Tibial nerve (tissue), 4 donors: ENCODE measurements at regions not wholly inside any gene's neighbourhood (a gene's known extent, or its start where the extent isn't known, plus 50 kb on each side); places are given as distances from the start of the nearest gene placed in this dataset.

ENCODE experiments used
- DNase-seq, 2 donors: peaks; one replicate each; pipeline ENCODE4 v3.0.0-alpha.2; 2019; ENCODE audit warnings: low spot score in 2 of 2
- H3K27ac ChIP-seq, 4 donors: fragments of 200-600 bp; sonication (generic) in 3 of 4; one replicate each; pipeline ENCODE4 v1.5.1; 2017 to 2019; ENCODE audit warnings: mild to moderate bottlenecking in 1 of 4
- H3K27me3 ChIP-seq, 2 donors: fragments of 200-600 bp; sonication (generic) in 1 of 2; one replicate each; pipeline versions ENCODE4 v1.5.1 to v1.6.0; 2017 to 2019
- H3K36me3 ChIP-seq, 3 donors: fragments of 200-600 bp; sonication (generic); one replicate each; pipeline ENCODE4 v1.5.1; 2018 to 2019
- H3K4me1 ChIP-seq, 4 donors: fragments of 200-600 bp; sonication (generic) in 3 of 4; one replicate each; pipeline ENCODE4 v1.5.1; 2017 to 2019
- H3K4me3 ChIP-seq, 4 donors: fragments of 200-600 bp; sonication (generic) in 3 of 4; one replicate each; pipeline ENCODE4 v1.5.1; 2017 to 2019; ENCODE audit warnings: mild to moderate bottlenecking in 1 of 4, moderate library complexity in 1 of 4
- H3K9me3 ChIP-seq, 4 donors: fragments of 200-600 bp; sonication (generic) in 3 of 4; one replicate each; pipeline ENCODE4 v1.5.1; 2017 to 2019
- EP300 ChIP-seq, 2 donors: sonication (generic); formaldehyde crosslinking; IDR thresholded peaks; one replicate each; pipeline ENCODE4 v1.6.1; 2017; ENCODE audit warnings: antibody characterized with exemption in 2 of 2, mild to moderate bottlenecking in 1 of 2
- POLR2A ChIP-seq, 2 donors: fragments of 450-650 bp; IDR thresholded peaks; one replicate each; pipeline ENCODE4 v1.6.1; 2017; ENCODE audit warnings: antibody characterized with exemption in 2 of 2, mild to moderate bottlenecking in 2 of 2, moderate library complexity in 2 of 2
- WGBS, 2 donors: methylation state at CpG; one replicate each; pipeline ENCODE4 v1.1.5; 2018; 5-methylcytosine and 5-hydroxymethylcytosine counted together
- TF ChIP-seq, protein P1 (sequence below), 5 experiments: fragments of 200-600 bp in 3 of 5; fragments of 450-650 bp in 2 of 5; sonication (generic) in 3 of 5; IDR thresholded peaks; one replicate each; pipeline ENCODE4 v1.5.1; 2016 to 2019; ENCODE audit warnings: antibody characterized with exemption in 5 of 5, mild to moderate bottlenecking in 3 of 5, moderate library complexity in 2 of 5

GRCh38 chrX:20500171-20500865, 233.6 kb upstream of the RPS6KA3 start:
- Histone ChIP-seq H3K9me3 (no peaks in the 10 kb centered on the region), H3K36me3 (no peaks in the 10 kb centered on the region), H3K4me1 (no peaks in the 10 kb centered on the region), H3K4me3 (no peak overlapping the region), H3K27me3 (peaks cover 0 to 17% of the 10 kb centered on the region in 2 donors), H3K27ac (no peak overlapping the region)
- DNase-seq, result no peak
- TF ChIP-seq, protein P1, sequence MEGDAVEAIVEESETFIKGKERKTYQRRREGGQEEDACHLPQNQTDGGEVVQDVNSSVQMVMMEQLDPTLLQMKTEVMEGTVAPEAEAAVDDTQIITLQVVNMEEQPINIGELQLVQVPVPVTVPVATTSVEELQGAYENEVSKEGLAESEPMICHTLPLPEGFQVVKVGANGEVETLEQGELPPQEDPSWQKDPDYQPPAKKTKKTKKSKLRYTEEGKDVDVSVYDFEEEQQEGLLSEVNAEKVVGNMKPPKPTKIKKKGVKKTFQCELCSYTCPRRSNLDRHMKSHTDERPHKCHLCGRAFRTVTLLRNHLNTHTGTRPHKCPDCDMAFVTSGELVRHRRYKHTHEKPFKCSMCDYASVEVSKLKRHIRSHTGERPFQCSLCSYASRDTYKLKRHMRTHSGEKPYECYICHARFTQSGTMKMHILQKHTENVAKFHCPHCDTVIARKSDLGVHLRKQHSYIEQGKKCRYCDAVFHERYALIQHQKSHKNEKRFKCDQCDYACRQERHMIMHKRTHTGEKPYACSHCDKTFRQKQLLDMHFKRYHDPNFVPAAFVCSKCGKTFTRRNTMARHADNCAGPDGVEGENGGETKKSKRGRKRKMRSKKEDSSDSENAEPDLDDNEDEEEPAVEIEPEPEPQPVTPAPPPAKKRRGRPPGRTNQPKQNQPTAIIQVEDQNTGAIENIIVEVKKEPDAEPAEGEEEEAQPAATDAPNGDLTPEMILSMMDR (IDR thresholded peaks at IDR 0.05), result no peak
- TF ChIP-seq EP300 (IDR thresholded peaks at IDR 0.05), result no peak
- TF ChIP-seq POLR2A (IDR thresholded peaks at IDR 0.05), result no peak
- WGBS, 2 donors, result 50 to 57% methylated on average over 6 of the region's 6 CpGs

- Histone ChIP-seq H3K27me3 (peaks cover 0 to 17% of the 10 kb centered on the region in 2 donors), H3K27ac (no peak overlapping the region), H3K36me3 (no peaks in the 10 kb centered on the region), H3K9me3 (no peaks in the 10 kb centered on the region), H3K4me1 (no peaks in the 10 kb centered on the region), H3K4me3 (no peak overlapping the region)
- TF ChIP-seq, protein P1 (IDR thresholded peaks at IDR 0.05), result no peak
- no peak for TF ChIP-seq POLR2A (IDR thresholded peaks at IDR 0.05)
- no peak for TF ChIP-seq EP300 (IDR thresholded peaks at IDR 0.05)
- no peak for DNase-seq
Measured at GRCh38 chrX:20499763-20500162, 233.1 kb upstream of the RPS6KA3 start.

- peaks cover 0 to 17% of the 10 kb centered on the region in 2 donors for H3K27me3 ChIP-seq
- no peak overlapping the region for H3K27ac ChIP-seq
- no peaks in the 10 kb centered on the region for H3K36me3 ChIP-seq
- no peaks in the 10 kb centered on the region for H3K4me1 ChIP-seq
- TF ChIP-seq POLR2A (IDR thresholded peaks at IDR 0.05) (no peak), EP300 (IDR thresholded peaks at IDR 0.05) (no peak)
- TF ChIP-seq, protein P1 (IDR thresholded peaks at IDR 0.05), result no peak
- no peak overlapping the region for H3K4me3 ChIP-seq
- 62 to 68% methylated on average over 7 of the region's 7 CpGs for WGBS, 2 donors
- no peaks in the 10 kb centered on the region for H3K9me3 ChIP-seq
- no peak for DNase-seq
Measured at GRCh38 chrX:20498851-20499635, 232.3 kb upstream of the RPS6KA3 start.

- no peaks in the 10 kb centered on the region for H3K4me1 ChIP-seq
- no peak for TF ChIP-seq EP300 (IDR thresholded peaks at IDR 0.05)
- TF ChIP-seq, protein P1 (IDR thresholded peaks at IDR 0.05), result no peak
- no peak for TF ChIP-seq POLR2A (IDR thresholded peaks at IDR 0.05)
- no peak for DNase-seq
- H3K27ac ChIP-seq, result no peak overlapping the region
- no peaks in the 10 kb centered on the region for H3K9me3 ChIP-seq
- no peak overlapping the region for H3K4me3 ChIP-seq
- no peaks in the 10 kb centered on the region for H3K36me3 ChIP-seq
- H3K27me3 ChIP-seq, result peaks cover 0 to 7% of the 10 kb centered on the region in 2 donors
- WGBS, 2 donors, result 78 to 81% methylated on average over 2 of the region's 2 CpGs
Measured at GRCh38 chrX:20495575-20495974, 228.9 kb upstream of the RPS6KA3 start.

- H3K27ac ChIP-seq, result no peak overlapping the region
- H3K4me3 ChIP-seq, result no peak overlapping the region
- no peaks in the 10 kb centered on the region for H3K36me3 ChIP-seq
- H3K27me3 ChIP-seq, result peaks cover 0 to 9% of the 10 kb centered on the region in 2 donors
- no peak for DNase-seq
- TF ChIP-seq, protein P1 (IDR thresholded peaks at IDR 0.05), result no peak
- TF ChIP-seq EP300 (IDR thresholded peaks at IDR 0.05) (no peak), POLR2A (IDR thresholded peaks at IDR 0.05) (no peak)
- 78 to 100% methylated on average over 1 of the region's 1 CpG for WGBS, 2 donors
- H3K9me3 ChIP-seq, result no peaks in the 10 kb centered on the region
- H3K4me1 ChIP-seq, result no peaks in the 10 kb centered on the region
Measured at GRCh38 chrX:20488473-20488872, 221.8 kb upstream of the RPS6KA3 start.
